H9 (cell line): ENCODE measurements at regions not wholly inside any gene's neighbourhood (a gene's known extent, or its start where the extent isn't known, plus 50 kb on each side); places are given as distances from the start of the nearest gene placed in this dataset.

ENCODE experiments used
- DNase-seq: peaks from one replicate; pipeline ENCODE4 v3.0.0-alpha.2; 2017
- H2AFZ ChIP-seq: one replicate; pipeline ENCODE4 v1.6.1; 2013; ENCODE audit warnings: mild to moderate bottlenecking, low read length, control low read depth, moderate library complexity
- H2AK5ac ChIP-seq: 2 replicates; pipeline ENCODE4 v1.6.1; 2013; ENCODE audit warnings: low read length, control low read depth, mixed read lengths; ENCODE audit not compliant: insufficient read length
- H2BK120ac ChIP-seq: one replicate; pipeline ENCODE4 v1.6.1; 2013; ENCODE audit warnings: low read depth, mild to moderate bottlenecking, low read length, control low read depth, inconsistent platforms; ENCODE audit not compliant: poor library complexity, severe bottlenecking
- H2BK12ac ChIP-seq: 2 replicates; pipeline ENCODE4 v1.6.1; 2013; ENCODE audit warnings: low read length, control low read depth, mixed read lengths, low read depth; ENCODE audit not compliant: insufficient read length
- H2BK15ac ChIP-seq: 2 replicates; pipeline ENCODE4 v1.6.1; 2013; ENCODE audit warnings: low read depth, low read length, control low read depth
- H2BK20ac ChIP-seq: one replicate; pipeline ENCODE4 v1.6.1; 2013; ENCODE audit warnings: low read depth, mild to moderate bottlenecking, low read length, control low read depth, inconsistent platforms; ENCODE audit not compliant: poor library complexity, severe bottlenecking
- H2BK5ac ChIP-seq: 2 replicates; pipeline ENCODE4 v1.6.1; 2013; ENCODE audit warnings: low read length, control low read depth, mixed read lengths; ENCODE audit not compliant: insufficient read length
- H3K14ac ChIP-seq: 2 replicates; pipeline ENCODE4 v1.6.1; 2013; ENCODE audit warnings: low read length, control low read depth; ENCODE audit not compliant: insufficient read depth
- H3K18ac ChIP-seq: 2 replicates; pipeline ENCODE4 v1.6.1; 2013; ENCODE audit warnings: low read depth, mild to moderate bottlenecking, mixed read lengths, low read length, control low read depth; ENCODE audit not compliant: insufficient read length
- H3K23ac ChIP-seq: 2 replicates; pipeline ENCODE4 v1.6.1; 2013; ENCODE audit warnings: low read length, control low read depth, mixed read lengths, low read depth; ENCODE audit not compliant: insufficient read length
- H3K23me2 ChIP-seq: 2 replicates; pipeline ENCODE4 v1.6.1; 2013; ENCODE audit warnings: low read depth, mild to moderate bottlenecking, mixed read lengths, low read length, control low read depth; ENCODE audit not compliant: insufficient read length, poor library complexity, severe bottlenecking
- H3K27ac ChIP-seq: 2 replicates; pipeline ENCODE4 v1.5.1; 2013; ENCODE audit warnings: low read length, control low read depth, mixed read lengths, low read depth; ENCODE audit not compliant: insufficient read length
- H3K27me3 ChIP-seq: 2 replicates; pipeline ENCODE4 v1.6.1; 2013; ENCODE audit warnings: low read length, control low read depth, inconsistent platforms; ENCODE audit not compliant: insufficient read depth
- H3K4ac ChIP-seq: 2 replicates; pipeline ENCODE4 v1.6.1; 2013; ENCODE audit warnings: low read depth, mild to moderate bottlenecking, control low read depth, inconsistent platforms, low read length, moderate library complexity
- H3K4me1 ChIP-seq: 2 replicates; pipeline ENCODE4 v1.6.1; 2013; ENCODE audit warnings: low read length, control low read depth, inconsistent platforms; ENCODE audit not compliant: insufficient read depth
- H3K4me2 ChIP-seq: 2 replicates; pipeline ENCODE4 v1.6.1; 2013; ENCODE audit warnings: low read length, control low read depth, mixed read lengths; ENCODE audit not compliant: insufficient read length, insufficient read depth
- H3K56ac ChIP-seq: 2 replicates; pipeline ENCODE4 v1.6.1; 2013; ENCODE audit warnings: low read depth, mild to moderate bottlenecking, mixed read lengths, low read length, control low read depth; ENCODE audit not compliant: insufficient read length
- H3K79me1 ChIP-seq: 2 replicates; pipeline ENCODE4 v1.6.1; 2013; ENCODE audit warnings: low read depth, mild to moderate bottlenecking, moderate library complexity, low read length, control low read depth, inconsistent platforms; ENCODE audit not compliant: insufficient read depth, poor library complexity, severe bottlenecking
- H3K79me2 ChIP-seq: 2 replicates; pipeline ENCODE4 v1.6.1; 2013; ENCODE audit warnings: low read length, control low read depth, inconsistent platforms; ENCODE audit not compliant: insufficient read depth
- H3K9ac ChIP-seq: 2 replicates; pipeline ENCODE4 v1.6.1; 2013; ENCODE audit warnings: low read length, control low read depth, mixed read lengths; ENCODE audit not compliant: insufficient read length; ENCODE audit errors: extremely low read depth
- H3K9me3 ChIP-seq: one replicate; pipeline ENCODE4 v1.6.1; 2013; ENCODE audit warnings: low read depth, low read length, inconsistent platforms; ENCODE audit not compliant: control insufficient read depth
- H3T11ph ChIP-seq: one replicate; pipeline ENCODE4 v1.6.1; 2013; ENCODE audit warnings: mild to moderate bottlenecking, low read length, control low read depth, inconsistent platforms
- H4K20me1 ChIP-seq: one replicate; pipeline ENCODE4 v1.6.1; 2013; ENCODE audit not compliant: control insufficient read depth, insufficient read length, insufficient read depth
- H4K5ac ChIP-seq: 2 replicates; pipeline ENCODE4 v1.6.1; 2013; ENCODE audit warnings: low read depth, mild to moderate bottlenecking, mixed read lengths, low read length, control low read depth; ENCODE audit not compliant: insufficient read length
- H4K8ac ChIP-seq: replicated peaks from 2 replicates; pipeline ENCODE4 v1.6.1; 2013; ENCODE audit warnings: low read length, control low read depth, mixed read lengths, low read depth; ENCODE audit not compliant: insufficient read length
- H4K91ac ChIP-seq: 2 replicates; pipeline ENCODE4 v1.6.1; 2013; ENCODE audit warnings: low read depth, mild to moderate bottlenecking, moderate library complexity, mixed read lengths, low read length, control low read depth; ENCODE audit not compliant: insufficient read length
- H3K27ac Mint-ChIP-seq, 3 experiments: 2 replicates in 2 of 3; 3 replicates in 1 of 3; pipeline ENCODE4 v1.8.0; 2020 to 2021; ENCODE audit warnings: mixed read lengths in 3 of 3, mild to moderate bottlenecking in 1 of 3, moderate library complexity in 1 of 3
- H3K27me3 Mint-ChIP-seq: 2 replicates; pipeline ENCODE4 v1.8.0; 2021; ENCODE audit warnings: low read depth, mild to moderate bottlenecking, moderate library complexity, mixed read lengths
- H3K36me3 Mint-ChIP-seq, 3 experiments: 2 replicates in 2 of 3; 3 replicates in 1 of 3; pipeline ENCODE4 v1.8.0; 2020 to 2021; ENCODE audit warnings: low read depth in 3 of 3, mixed read lengths in 3 of 3; ENCODE audit not compliant: insufficient read depth in 1 of 3
- H3K4me1 Mint-ChIP-seq, 2 experiments: 2 replicates each; pipeline ENCODE4 v1.8.0; 2020; ENCODE audit warnings: mixed read lengths in 2 of 2
- H3K4me3 Mint-ChIP-seq, 2 experiments: 2 replicates in 1 of 2; 3 replicates in 1 of 2; pipeline ENCODE4 v1.8.0; 2020 to 2021; ENCODE audit warnings: mild to moderate bottlenecking in 2 of 2, mixed read lengths in 2 of 2, moderate library complexity in 1 of 2
- H3K9me3 Mint-ChIP-seq, 2 experiments: 2 replicates in 1 of 2; 3 replicates in 1 of 2; pipeline ENCODE4 v1.8.0; 2020; ENCODE audit warnings: mild to moderate bottlenecking in 2 of 2, mixed read lengths in 2 of 2, moderate library complexity in 1 of 2
- CTCF ChIP-seq: fragments of 200-600 bp; sonication (generic); conservative IDR thresholded peaks from 3 replicates; pipeline ENCODE4 v1.8.0; 2021; ENCODE audit warnings: antibody characterized with exemption, mild to moderate bottlenecking
- WGBS: extraction: QIAGEN DNeasy Blood & Tissue Kit; methylation state at CpG from one replicate; pipeline ENCODE4 v1.1.7; 2013; ENCODE audit warnings: missing lambda C conversion rate, low lambda C conversion rate, mixed read lengths; ENCODE audit not compliant: insufficient read length; ENCODE audit errors: extremely low coverage; 5-methylcytosine and 5-hydroxymethylcytosine counted together

DNA sequence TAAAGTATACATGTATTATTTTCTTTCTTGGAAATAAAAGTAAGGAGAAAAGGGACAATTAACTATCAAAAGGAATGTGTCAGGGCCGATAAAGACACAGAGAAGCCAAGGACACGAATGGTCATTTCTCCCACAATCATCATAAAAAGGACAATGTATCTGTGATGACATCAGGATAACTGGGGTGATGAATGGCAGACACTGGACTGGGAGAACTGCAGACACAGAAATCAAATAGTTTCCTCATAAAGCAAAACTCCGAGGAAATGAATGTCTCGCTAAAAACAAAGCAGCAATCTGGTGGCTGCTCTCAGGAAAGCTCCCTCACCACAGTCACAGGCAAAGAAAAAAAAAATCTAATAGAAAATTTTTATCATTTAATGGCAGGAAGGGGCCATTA lies 69.3 kb upstream of the NPY start:
- no peaks in the 10 kb centered on the region for H3K27me3 ChIP-seq
- H3K9ac ChIP-seq, result no peak overlapping the region
- H2BK12ac ChIP-seq, result no peak overlapping the region
- H3K4me1 ChIP-seq, result no peaks in the 10 kb centered on the region
- H2BK20ac ChIP-seq, result no peak overlapping the region
- no peaks in the 10 kb centered on the region for H3K79me1 ChIP-seq
- H2BK5ac ChIP-seq, result no peak overlapping the region
- H3K4me2 ChIP-seq, result no peak overlapping the region
- no peaks in the 10 kb centered on the region for H3K23me2 ChIP-seq
- no peak overlapping the region for H4K5ac ChIP-seq
- H3K27me3 Mint-ChIP-seq, result no peaks in the 10 kb centered on the region; the same call in 1 of the 2 replicates
- no peak overlapping the region for H3T11ph ChIP-seq
- WGBS, result no CpG with 5 or more reads among the region's 4 CpGs
- no peak overlapping the region for H3K27ac ChIP-seq
- H3K4me3 Mint-ChIP-seq, result no peak overlapping the region
- no peak for DNase-seq
- TF ChIP-seq CTCF, result no peak
- H2AFZ ChIP-seq, result no peak overlapping the region
- no peak overlapping the region for H3K23ac ChIP-seq
- no peak overlapping the region for H2AK5ac ChIP-seq
- no peak overlapping the region for H3K4ac ChIP-seq
- H3K56ac ChIP-seq, result no peak overlapping the region
- H3K27ac Mint-ChIP-seq, result no peak overlapping the region
- H3K9me3 Mint-ChIP-seq, result no peaks in the 10 kb centered on the region
- H4K91ac ChIP-seq, result no peak overlapping the region
- no peak overlapping the region for H3K18ac ChIP-seq
- no peak overlapping the region for H3K14ac ChIP-seq
- H2BK120ac ChIP-seq, result no peak overlapping the region
- H3K36me3 Mint-ChIP-seq, result 0 out of 7 replicates have a peak, but pooled peaks cover 0 to under 1% (median 0%) of the 10 kb centered on the region in 3 experiments
- H4K20me1 ChIP-seq, result no peaks in the 10 kb centered on the region
- no peaks in the 10 kb centered on the region for H3K9me3 ChIP-seq
- H4K8ac ChIP-seq, result no peak overlapping the region
- no peak overlapping the region for H2BK15ac ChIP-seq
- H3K4me1 Mint-ChIP-seq, result peaks cover 6 to 8% of the 10 kb centered on the region in 2 experiments
- H3K79me2 ChIP-seq, result no peaks in the 10 kb centered on the region
